ENCODE measurements at regions not wholly inside any gene's neighbourhood (a gene's known extent, or its start where the extent isn't known, plus 50 kb on each side); places are given as distances from the start of the nearest gene placed in this dataset.

DNA sequence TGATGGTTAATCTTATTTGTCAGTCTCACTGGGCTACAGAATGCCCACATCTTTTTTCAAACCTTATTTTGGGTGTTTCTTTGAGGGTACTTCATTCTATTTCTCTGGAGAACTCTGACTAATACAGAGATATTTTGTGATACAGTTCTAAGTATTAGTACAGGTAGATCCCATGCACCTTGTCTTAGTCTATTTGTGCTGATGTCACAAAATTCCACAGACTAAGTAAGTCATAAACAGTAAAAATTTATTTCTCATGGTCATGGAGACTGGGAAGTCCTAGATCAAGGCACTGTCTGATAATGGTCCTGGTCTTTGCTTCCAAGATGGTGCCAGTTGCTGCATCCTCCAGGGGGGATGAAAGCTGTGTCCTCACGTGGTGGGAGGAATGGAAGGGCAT lies 68.6 kb upstream of the EPHA4 start:
- TF ChIP-seq EZH2 (IDR thresholded peaks at IDR 0.05; ENCODE audit: insufficient read depth, poor library complexity, severe bottlenecking) (no peak), EZH2phosphoT487 (IDR thresholded peaks at IDR 0.05; ENCODE audit: insufficient read depth, low read depth) (no peak)
